ENCODE measurements at regions not wholly inside any gene's neighbourhood (a gene's known extent, or its start where the extent isn't known, plus 50 kb on each side); places are given as distances from the start of the nearest gene placed in this dataset.

DNA sequence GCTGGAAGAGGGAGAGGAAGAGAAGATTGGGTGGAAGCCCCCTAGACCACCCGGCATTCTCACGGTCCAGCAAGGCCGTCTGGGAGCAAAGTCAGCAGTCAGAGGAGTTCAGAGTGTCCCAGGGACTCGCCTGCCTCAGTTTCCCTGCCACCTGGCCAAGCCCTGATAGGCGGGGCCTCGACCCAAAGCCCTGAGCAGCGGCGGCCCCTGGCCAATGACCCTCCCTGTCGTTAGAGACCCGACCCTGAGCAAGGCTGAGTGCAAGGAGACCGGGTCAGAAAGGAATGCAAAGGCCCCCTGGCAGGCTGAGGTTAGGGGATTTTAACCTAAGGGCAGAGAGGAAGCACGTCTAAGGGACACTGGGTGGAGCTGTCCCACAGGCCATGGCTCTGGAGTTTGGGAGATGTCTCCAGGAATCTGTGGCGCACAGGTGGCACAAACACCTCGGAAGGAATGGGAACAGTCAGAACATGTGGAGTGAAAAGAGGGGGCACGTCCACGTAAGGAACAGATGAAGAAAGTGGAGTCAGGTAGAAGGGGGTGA lies 196.8 kb upstream of the PDE1C start:
- Histone ChIP-seq H3K4me3 (ENCODE audit: low read length) (no peak overlapping the region), H3K4me1 (ENCODE audit: insufficient read depth, low read length) (no peaks in the 10 kb centered on the region), H3K79me2 (ENCODE audit: low read length) (no peaks in the 10 kb centered on the region), H3K4me2 (ENCODE audit: low read length) (no peak overlapping the region), H3K9ac (ENCODE audit: low read length) (no peak overlapping the region), H2AFZ (ENCODE audit: low read length) (no peak overlapping the region), H4K20me1 (ENCODE audit: low read length) (no peaks in the 10 kb centered on the region), H3K9me2 (replicated peaks; ENCODE audit: low read length) (no peaks in the 10 kb centered on the region), H3K27ac (ENCODE audit: low read length) (no peak overlapping the region), H3K36me3 (ENCODE audit: low read depth, low read length) (no peaks in the 10 kb centered on the region), H3K9me3 (ENCODE audit: low read length) (no peaks in the 10 kb centered on the region), H3F3A (ENCODE audit: low read length, unreplicated experiment) (no peaks in the 10 kb centered on the region), H3K27me3 (ENCODE audit: low read length) (peaks cover 90% of the 10 kb centered on the region)
- ChIA-PET CTCF (interaction anchor here (0.7 kb wide), 1 partner anchor 63 kb away, joined by 4 read pairs; no protein-coding TSS in a partner anchor), POLR2A (ENCODE audit: unreplicated experiment) (no interaction called here)
- TF ChIP-seq, protein P1, sequence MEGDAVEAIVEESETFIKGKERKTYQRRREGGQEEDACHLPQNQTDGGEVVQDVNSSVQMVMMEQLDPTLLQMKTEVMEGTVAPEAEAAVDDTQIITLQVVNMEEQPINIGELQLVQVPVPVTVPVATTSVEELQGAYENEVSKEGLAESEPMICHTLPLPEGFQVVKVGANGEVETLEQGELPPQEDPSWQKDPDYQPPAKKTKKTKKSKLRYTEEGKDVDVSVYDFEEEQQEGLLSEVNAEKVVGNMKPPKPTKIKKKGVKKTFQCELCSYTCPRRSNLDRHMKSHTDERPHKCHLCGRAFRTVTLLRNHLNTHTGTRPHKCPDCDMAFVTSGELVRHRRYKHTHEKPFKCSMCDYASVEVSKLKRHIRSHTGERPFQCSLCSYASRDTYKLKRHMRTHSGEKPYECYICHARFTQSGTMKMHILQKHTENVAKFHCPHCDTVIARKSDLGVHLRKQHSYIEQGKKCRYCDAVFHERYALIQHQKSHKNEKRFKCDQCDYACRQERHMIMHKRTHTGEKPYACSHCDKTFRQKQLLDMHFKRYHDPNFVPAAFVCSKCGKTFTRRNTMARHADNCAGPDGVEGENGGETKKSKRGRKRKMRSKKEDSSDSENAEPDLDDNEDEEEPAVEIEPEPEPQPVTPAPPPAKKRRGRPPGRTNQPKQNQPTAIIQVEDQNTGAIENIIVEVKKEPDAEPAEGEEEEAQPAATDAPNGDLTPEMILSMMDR (conservative IDR thresholded peaks at IDR 0.05; ENCODE audit: low read depth, low read length) = no peak
- no peak for TF ChIP-seq EZH2 (IDR thresholded peaks at IDR 0.05; ENCODE audit: low read length, unreplicated experiment)
- TF ChIP-seq EZH2phosphoT487 (IDR thresholded peaks at IDR 0.05; ENCODE audit: borderline replicate concordance, low read length) = no peak
- DNase-seq (no peak), ATAC-seq (no peak; the same call in 1 of the 2 replicates)
- no TSS peak for BruUV-seq (replicated peaks)
- intact Hi-C loops (cut with micrococcal nuclease) = no loop called here

DNA sequence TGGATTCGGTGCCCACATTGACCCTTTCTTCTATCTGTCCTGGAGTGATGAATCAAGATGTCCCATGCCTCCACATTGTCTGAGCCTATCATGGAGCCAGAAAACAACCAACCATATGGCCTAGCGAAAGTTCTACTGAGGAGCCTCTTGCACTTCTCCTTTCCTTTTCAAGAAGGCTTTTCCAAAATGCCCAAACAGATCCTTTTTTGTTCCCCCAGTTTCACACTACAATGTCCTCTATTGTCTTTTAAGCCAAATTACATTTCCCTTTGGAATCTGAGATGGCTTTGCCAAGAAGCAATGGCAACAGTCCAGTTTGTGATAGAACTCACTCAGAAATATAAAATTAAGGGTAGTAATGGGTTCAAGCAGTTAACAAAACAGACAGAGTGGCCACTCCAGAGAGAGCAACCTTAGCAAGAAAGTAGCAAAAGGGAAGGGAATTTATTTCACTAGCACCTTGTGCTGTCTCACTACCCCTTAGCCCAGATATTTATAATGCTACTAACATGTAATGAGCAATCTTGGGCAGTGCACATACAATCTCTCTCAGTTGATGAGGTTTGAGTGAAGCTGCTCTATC lies 194.6 kb upstream of the PDE1C start:
- no peak overlapping the region for H2AFZ ChIP-seq (ENCODE audit: low read length)
- CTCF ChIA-PET = no interaction called here
- no peaks in the 10 kb centered on the region for H3K79me2 ChIP-seq (ENCODE audit: low read length)
- H3K4me3 ChIP-seq (ENCODE audit: low read length) = no peak overlapping the region
- H3K27ac ChIP-seq (ENCODE audit: low read length) = no peak overlapping the region
- peaks cover 77% of the 10 kb centered on the region for H3K27me3 ChIP-seq (ENCODE audit: low read length)
- H4K20me1 ChIP-seq (ENCODE audit: low read length) = no peaks in the 10 kb centered on the region
- H3K9me3 ChIP-seq (ENCODE audit: low read length) = no peaks in the 10 kb centered on the region
- H3K4me1 ChIP-seq (ENCODE audit: insufficient read depth, low read length) = no peaks in the 10 kb centered on the region
- ATAC-seq = no peak
- POLR2A ChIA-PET (ENCODE audit: unreplicated experiment) = no interaction called here
- H3K36me3 ChIP-seq (ENCODE audit: low read depth, low read length) = no peaks in the 10 kb centered on the region
- H3K9me2 ChIP-seq (replicated peaks; ENCODE audit: low read length) = no peaks in the 10 kb centered on the region
- intact Hi-C loops (cut with micrococcal nuclease) = no loop called here
- H3F3A ChIP-seq (ENCODE audit: low read length, unreplicated experiment) = no peaks in the 10 kb centered on the region
- H3K4me2 ChIP-seq (ENCODE audit: low read length) = no peak overlapping the region
- H3K9ac ChIP-seq (ENCODE audit: low read length) = no peak overlapping the region
- TF ChIP-seq, protein P1 (conservative IDR thresholded peaks at IDR 0.05; ENCODE audit: low read depth, low read length) = no peak
- TF ChIP-seq EZH2 (IDR thresholded peaks at IDR 0.05; ENCODE audit: low read length, unreplicated experiment) (no peak), EZH2phosphoT487 (IDR thresholded peaks at IDR 0.05; ENCODE audit: borderline replicate concordance, low read length) (no peak)
- no peak for DNase-seq
- no TSS peak for BruUV-seq (replicated peaks)

DNA sequence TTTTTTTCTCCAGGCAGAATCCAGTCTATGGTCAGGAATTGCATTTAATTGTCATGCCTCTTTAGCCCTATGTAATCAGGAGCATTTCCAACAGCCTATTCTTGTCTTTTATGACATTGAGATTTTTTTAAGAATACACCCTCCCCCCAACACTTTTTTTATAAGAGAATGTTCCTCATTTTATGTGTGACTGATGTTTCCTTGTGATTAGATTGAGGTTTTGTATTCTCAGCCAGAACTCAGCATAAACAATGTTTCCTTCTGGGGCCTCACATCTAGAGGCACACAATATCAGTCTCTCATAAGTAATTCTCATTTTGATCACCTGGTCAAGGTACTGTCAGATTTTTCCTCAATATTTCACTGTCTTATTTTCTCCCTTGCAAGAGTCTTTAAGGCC lies 193.4 kb upstream of the PDE1C start:
- H3K4me1 ChIP-seq (ENCODE audit: insufficient read depth, low read length) = no peaks in the 10 kb centered on the region
- no peak for TF ChIP-seq EZH2phosphoT487 (IDR thresholded peaks at IDR 0.05; ENCODE audit: borderline replicate concordance, low read length)
- TF ChIP-seq EZH2 (IDR thresholded peaks at IDR 0.05; ENCODE audit: low read length, unreplicated experiment) = no peak
- TF ChIP-seq, protein P1 (conservative IDR thresholded peaks at IDR 0.05; ENCODE audit: low read depth, low read length) = no peak
- no peaks in the 10 kb centered on the region for H3K9me3 ChIP-seq (ENCODE audit: low read length)
- no peak overlapping the region for H2AFZ ChIP-seq (ENCODE audit: low read length)
- H3K9ac ChIP-seq (ENCODE audit: low read length) = no peak overlapping the region
- intact Hi-C loops (cut with micrococcal nuclease) = no loop called here
- no peaks in the 10 kb centered on the region for H3K79me2 ChIP-seq (ENCODE audit: low read length)
- POLR2A ChIA-PET (ENCODE audit: unreplicated experiment) = no interaction called here
- no peak overlapping the region for H3K4me2 ChIP-seq (ENCODE audit: low read length)
- H3K27ac ChIP-seq (ENCODE audit: low read length) = no peak overlapping the region
- H3K9me2 ChIP-seq (replicated peaks; ENCODE audit: low read length) = no peaks in the 10 kb centered on the region
- DNase-seq (no peak), ATAC-seq (no peak)
- no peak overlapping the region for H3K4me3 ChIP-seq (ENCODE audit: low read length)
- BruUV-seq (replicated peaks) = no TSS peak
- peaks cover 69% of the 10 kb centered on the region for H3K27me3 ChIP-seq (ENCODE audit: low read length)
- H3F3A ChIP-seq (ENCODE audit: low read length, unreplicated experiment) = no peaks in the 10 kb centered on the region
- no peaks in the 10 kb centered on the region for H3K36me3 ChIP-seq (ENCODE audit: low read depth, low read length)
- no peaks in the 10 kb centered on the region for H4K20me1 ChIP-seq (ENCODE audit: low read length)
- CTCF ChIA-PET = no interaction called here

Data from PC-3 (cell line).